ENCODE measurements at regions not wholly inside any gene's neighbourhood (a gene's known extent, or its start where the extent isn't known, plus 50 kb on each side); places are given as distances from the start of the nearest gene placed in this dataset.

DNA sequence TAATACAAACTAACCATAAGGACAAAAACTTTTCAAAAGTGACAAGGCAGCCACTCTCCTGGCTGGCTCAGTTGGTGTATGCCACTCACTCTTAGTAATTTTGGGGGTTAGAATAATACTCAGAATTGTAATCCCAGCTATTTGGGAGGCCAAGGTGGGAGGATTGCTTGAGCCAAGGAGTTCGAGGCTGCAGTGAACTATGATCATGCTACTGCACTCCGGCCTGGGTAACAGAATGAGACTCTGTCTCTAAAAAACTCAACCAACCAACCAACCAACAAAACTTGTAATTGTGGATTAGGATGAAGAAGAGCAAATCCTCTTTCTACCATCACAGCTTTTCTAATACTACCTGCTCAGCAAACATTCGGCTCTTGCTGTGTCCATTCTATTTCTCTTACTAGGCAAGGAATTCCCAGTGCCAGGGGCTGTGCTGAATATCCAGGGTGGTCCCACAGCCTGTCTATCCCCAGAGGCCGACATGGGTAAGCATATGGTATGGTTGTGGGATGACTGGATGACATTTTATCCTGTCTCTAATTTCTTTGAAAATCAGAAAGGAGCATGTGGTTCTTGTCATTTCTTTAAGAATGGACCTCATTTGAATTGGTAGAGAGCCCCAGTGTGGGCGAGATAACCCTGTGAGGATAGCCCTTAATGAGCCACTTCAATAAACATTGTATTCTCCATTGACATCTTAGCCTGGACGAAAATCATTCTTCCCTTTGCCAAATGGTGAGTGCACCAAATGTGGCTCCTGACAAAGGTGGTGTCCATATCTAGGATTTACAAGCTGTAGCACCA is 220.1 kb downstream of the MYCN start:
- DNase-seq: no peak

DNA sequence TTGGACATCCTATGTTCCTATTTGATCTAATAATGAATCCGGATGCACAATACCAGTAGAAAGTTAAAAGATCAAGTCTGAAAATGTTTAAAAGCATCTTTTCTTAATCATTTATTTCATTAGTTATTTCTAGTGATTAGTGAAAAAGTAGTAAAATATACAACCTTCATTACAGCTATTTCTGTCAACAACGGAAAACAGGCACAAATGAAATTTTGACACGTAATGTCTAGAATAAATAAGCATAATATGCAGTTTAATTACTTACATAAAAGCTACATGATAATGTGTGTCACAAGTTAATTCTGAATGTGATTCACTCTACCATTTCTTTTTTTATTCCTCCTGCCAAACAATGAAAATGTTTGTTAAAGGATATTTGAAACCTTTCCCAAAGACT is 216.1 kb downstream of the MYCN start:
- no peak for DNase-seq

DNA sequence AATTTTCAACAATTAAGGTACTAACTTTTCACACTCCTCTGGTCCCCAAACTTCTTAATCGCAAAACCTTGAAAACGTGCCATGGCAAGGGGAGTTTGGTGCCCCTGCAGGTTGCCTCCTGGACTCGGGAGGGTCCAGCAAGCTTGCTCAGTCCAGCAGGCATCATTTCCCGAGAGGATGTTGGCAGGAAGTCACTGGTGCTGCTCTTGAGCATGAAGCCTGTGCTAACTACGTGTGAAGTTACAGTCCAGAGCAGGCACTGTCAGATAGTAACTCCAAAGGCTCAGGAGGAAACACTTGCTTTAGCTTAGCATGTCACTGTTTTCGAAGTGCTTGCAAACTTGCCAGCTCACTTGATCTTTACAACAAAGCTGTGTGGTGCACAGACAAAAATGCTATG is 215.4 kb downstream of the MYCN start:
- no peak for DNase-seq

DNA sequence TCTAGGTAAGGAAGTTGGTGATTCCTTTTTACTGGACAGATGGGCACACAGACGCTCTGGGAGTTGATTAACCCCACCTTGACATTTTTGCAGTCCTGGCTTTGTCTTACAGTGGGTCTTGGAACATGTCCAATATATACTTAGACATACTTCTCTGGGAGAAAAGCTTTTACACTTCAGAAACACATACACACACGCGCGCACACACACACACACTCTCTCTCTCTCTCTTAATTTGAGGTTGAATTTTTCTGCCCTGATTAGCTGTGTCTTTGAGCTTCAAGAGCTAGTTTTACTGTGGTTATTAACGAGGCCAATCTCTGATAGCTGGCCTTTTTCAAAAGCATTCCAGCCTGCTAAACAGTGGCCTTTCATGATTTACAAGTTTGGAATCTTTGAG is 215.0 kb downstream of the MYCN start:
- no peak for DNase-seq

DNA sequence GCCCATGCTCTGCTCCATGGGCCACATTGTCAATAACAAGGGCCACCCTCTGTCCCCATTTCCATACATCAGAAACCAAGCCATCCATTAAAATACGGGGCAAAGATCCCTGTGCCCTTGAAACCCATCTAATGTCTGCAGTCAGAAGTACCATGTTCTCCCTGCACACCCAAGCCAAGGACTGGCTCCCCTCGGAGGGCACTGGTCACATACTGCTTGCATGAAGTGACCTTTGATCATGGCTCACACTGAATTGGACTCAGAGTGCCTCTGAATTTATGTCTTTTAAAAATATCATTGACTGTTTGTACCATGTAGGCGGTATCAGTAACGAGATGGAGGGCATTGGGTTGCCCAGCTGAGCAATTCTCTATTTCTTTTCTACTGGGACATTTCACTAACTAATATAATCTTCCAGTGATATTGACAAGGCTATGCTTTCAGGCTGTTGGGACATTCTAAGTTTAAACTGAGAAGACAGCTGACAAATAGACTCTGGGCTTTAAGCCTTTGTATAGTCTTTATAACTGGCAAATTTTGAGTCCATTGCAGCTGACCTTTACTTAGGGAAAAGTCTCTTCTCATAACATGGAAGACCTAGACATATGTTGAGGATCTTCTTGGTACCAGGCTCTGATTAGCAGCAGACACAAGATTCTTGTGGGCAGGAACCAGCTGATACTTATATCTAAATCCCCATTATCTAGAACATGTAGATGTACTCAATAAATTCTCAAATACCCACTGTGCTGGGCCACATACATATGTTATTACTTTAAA is 214.3 kb downstream of the MYCN start:
- DNase-seq: no peak

DNA sequence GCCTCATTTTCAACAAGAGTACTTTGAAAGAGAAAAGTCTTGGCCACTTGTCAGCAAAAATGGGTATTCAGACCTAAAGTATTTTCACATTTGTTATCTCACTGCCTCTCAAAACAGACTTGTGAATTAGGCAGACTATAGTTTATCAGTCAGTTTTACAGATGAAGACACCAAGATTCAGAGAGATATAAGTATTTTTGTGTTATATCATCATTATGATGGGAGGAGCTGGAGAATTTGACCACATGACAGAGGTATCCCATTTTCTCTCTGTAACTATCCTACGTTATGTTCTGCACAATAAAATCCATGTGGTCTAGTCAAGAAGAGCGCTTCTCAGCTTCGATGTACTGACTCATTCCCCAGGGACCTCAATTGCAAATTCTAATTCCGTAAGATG is 213.7 kb downstream of the MYCN start:
- DNase-seq: no peak

DNA sequence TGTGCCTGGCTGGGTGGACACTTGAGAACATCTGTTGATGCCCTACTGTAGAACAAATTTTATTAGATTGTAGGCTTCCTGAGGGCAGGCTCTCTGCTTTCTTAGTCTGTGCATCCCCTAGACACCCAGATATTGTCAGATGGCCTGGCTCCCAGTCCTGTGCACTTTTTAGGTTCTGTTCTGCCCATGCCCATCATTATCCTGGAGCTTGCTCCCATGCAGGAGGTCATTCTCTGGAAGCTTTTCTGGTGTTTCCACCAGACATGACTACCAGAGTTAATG is 213.3 kb downstream of the MYCN start:
- no peak for DNase-seq

DNA sequence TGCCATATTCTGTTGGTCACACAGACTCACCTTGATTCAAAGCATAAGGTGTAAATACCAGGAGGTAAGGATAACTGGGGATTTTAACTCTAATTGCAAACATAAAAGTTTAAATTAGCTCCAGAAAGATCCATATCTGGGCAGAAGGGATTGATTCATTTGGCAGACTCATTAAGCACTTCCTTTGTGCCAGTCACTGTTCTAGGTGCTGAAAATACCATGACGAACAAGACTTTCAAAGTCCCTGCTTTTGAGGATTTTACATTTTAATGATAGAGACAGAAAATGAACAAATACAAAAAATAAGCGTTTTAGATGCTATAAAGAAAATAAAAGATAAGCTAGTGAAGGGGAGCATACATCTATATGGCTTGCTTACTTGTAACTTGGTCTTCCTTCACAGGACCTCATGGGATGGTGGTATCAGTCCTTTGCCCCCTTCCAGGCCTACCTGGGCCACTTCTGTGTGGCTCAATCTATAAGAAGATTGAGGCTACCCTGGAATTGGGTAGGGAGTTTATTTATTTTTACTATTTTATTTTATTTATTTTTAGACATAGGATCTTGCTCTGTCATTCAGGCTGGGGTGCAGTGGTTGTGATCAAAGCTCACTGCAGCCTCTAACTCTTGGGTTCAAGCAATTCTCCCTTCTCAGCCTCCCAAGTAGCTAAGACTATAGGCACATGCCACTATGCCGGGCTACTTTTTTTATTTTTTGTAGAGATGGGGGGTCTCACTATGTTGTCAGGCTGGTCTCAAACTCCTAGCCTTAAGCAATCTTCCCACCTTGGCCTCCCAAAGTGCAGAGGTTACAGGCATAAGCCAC is 212.8 kb downstream of the MYCN start:
- DNase-seq: no peak

DNA sequence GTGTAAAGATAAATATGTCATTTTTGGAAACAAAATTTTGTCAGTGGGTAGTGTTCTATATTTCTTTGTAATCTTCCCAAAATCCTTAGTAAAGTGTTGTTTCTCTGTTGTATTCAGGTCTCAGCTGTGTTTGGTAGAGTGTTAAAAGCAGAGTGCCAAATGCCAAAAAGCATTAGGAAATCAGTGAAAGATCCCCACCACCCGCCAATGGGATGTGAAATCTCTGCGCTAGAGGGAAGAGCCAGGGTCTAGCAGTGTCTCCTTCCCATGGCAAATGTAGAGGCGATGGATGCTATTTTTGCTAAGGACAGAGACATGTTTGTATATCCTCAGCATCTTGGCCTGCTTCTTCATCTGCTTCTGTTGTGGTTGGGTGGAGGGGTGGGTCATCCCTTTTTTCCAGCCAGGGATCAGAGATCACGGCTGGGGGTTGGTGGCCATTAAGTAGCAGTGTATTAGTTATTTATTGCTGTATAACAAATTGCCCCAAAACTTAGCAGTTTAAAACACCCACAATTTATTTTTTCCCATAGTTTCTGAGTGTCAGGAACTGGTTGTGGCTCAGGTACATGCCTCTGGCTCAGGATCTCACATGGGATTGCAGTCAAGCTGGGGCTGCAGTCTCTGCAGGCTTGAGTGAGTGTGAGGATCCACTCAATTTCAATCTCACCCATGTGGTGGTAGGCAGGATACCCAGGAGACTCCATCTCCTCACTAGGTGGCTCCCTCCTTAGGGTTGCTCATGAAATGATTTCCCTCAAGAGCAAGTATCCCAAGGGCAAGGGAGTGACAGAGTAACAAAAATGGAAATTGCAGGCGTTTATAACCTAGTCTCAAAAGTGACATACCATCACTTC is 211.9 kb downstream of the MYCN start:
- no peak for DNase-seq

DNA sequence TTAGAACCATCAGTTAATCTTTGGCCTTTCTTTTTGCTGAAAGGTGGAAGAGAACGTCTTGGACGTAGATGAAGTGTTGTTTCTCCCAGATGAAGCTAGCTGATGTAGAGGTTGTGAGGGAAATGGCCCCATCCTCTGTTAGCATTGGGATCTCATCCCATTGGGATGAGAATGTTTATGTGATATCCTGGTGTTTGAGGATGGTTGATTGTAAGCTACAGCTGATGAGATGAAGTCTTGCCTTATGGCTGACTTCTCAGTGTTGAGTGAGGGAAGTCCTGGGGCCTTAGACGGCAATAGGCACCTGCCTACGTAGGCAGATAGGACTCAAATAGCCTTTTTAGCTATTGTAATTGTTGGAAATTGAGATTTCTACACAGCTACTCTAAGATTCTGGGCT is 211.3 kb downstream of the MYCN start:
- DNase-seq: no peak

DNA sequence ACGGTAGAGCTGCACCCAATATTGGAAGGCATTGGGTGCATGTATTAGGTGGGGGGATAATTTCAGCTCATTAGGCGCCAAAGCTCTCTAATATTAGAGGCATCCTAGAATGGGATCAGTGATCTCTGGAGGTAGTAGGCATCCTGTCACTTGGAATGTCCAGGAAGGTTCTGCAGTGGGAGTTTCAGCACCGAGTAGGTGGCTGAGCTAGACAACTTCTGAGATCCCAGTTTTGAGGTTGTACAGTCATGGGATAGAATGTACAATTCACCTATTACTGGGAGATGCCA is 210.9 kb downstream of the MYCN start:
- DNase-seq: no peak

DNA sequence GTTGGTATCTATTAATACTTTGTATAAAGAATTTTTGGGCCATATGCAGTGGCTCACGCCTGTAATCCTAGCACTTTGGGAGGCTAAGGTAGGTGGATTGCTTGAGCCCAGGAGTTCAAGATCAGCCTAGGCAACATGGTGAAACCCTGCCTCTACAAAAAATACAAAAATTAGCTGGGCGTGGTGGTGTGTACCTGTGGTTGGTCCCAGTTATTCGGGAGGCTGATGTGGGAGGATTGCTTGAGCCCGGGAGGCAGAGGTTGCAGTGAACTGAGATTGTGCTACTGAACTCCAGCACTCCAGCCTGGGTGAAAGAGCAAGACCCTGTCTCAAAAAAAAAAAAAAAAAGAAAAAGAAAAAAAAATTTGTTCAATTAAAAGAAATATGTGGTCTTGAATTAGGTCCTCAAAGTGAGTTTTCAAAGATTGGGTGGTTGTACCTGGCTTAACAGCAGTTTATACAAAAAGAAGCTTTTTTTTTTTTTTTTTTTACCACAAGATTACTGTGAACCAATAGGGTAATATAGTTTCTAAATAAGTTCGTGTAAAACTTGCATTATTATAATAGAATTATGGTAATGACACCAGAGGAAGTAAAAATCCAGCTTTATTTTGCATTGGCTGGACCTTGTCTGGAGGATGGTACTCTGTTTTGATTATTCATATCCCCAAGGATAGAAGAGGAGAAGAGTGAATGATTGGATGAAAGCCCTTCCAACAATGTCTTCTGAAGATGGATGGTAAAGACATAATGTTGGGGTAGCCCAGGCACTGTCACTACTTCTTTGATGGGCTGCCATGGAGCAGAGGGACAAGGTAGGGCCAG is 210.3 kb downstream of the MYCN start:
- no peak for DNase-seq

DNA sequence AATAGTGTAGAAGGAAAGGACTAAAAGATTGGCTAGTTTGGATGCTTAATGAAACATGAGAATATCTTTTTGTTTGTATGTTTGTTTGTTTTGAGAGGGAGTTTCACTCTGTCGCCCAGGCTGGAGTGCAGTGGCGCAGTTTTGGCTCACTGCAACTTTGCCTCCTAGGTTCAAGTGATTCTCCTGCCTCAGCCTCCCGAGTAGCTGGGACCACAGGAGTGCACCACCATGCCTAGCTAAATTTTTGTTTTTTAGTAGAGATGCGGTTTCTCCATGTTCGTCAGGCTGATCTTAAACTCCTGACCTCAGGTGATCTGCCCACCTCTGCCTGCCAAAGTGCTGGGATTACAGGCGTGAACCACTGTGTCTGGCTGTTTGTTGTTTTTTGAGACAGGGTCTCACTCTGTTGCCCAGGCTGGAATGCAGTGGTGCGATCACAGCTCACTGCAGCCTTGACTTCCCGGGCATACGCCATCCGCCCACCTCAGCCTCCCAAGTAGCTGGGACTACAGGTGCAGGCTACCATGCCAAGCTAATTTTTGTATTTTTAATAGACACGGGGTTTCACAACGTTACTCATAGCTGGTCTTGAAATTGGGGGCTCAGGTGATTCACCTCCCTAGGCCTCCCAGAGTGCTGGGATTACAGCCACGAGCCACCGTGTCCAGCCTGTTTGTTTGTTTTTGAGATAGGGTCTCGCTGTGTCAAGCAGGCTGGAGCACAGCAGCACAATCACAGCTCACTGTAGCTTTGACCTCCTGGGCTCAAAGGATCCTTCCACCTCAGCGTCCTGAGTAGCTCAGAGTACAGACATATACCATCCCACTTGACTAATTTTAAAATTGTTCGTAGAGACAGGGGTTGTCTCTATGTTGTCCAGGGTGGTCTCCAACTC is 209.2 kb downstream of the MYCN start:
- no peak for DNase-seq

DNA sequence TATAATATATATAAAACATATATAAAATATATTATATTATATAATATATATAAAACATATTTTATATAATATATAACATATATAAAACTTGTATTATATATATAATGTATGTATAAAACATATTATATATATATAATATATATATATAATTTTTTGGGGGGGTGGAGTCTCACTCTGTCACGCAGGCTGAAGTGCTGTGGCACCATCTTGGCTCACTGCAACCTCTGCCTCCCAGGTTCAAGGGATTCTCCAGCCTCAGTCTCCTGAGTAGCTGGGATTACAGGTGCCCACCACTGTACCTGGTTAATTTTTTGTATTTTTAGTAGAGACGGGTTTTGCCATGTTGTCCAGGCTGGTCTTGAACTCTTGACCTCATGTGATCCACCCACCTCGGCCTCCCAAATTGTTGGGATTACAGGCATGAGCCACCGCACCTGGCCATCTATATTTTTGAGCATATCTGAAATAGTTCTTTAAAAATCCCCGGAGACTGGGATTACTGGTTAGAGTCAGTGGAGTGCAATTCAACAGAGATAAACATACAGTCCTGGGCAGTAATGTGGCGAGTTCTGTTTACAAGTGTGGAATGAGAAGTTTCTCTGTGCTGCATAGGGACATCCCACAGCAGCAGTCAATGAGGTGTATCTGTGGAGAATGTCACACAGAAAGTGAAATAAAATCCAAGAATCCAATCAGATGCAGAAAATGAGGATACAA is 208.4 kb downstream of the MYCN start:
- DNase-seq: no peak

DNA sequence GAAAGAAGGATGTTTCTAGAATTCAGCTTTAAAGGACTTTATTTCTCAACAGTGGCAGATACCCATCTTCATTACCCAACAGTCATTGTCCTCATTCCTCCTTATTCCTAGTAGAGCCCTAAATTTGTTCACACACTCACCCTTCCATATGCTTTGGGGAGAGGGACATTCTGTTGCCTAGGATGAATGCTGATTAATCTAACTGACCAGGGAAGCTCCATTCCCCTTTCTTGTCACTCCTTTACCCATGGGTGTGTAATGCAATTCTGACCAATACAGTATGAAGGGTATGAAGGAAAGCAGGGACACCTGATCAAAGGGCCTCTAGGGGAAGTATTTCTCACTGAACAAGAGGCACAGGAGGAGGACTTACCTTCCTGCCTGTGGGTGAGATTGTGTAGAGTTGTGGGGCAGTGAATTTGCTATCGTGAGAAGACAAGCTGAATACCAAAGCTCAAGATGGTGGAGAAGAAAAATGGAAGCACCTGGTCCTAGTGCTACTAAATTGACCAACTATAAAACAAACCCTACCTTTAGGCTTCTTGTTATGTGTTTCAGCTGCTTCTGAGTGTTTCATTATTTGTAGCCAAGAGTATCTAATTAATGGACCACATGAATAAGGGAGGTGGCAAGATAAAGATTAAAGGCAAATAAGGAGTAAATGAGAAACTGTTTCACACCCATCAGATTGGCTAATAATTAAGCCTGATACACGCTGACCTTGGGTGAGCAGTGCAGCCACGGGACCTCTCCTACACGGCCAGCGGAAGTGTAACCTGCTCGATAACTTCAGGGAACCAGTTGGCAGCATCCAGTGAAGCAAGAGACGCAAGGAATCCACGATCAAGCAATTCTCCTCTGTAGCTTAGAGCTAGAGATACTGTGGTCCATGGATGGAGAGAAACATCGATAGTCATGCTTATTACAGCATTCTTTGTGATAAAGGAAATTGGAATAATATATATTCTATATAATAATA is 202.3 kb downstream of the MYCN start:
- no peak for DNase-seq

DNA sequence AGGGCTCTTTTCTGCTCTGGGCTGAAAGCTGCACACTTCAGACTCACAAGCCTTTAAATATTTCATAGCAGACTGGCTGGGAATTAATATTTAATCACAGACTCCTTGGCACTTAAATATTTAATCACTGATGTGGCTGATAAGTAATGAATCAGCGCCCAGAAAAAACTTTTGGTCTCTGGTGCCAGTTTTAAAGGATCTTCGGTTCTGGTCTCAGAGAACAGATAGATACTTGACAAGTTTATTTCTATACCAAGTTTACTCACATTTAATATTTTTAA is 201.2 kb downstream of the MYCN start:
- no peak for DNase-seq

DNA sequence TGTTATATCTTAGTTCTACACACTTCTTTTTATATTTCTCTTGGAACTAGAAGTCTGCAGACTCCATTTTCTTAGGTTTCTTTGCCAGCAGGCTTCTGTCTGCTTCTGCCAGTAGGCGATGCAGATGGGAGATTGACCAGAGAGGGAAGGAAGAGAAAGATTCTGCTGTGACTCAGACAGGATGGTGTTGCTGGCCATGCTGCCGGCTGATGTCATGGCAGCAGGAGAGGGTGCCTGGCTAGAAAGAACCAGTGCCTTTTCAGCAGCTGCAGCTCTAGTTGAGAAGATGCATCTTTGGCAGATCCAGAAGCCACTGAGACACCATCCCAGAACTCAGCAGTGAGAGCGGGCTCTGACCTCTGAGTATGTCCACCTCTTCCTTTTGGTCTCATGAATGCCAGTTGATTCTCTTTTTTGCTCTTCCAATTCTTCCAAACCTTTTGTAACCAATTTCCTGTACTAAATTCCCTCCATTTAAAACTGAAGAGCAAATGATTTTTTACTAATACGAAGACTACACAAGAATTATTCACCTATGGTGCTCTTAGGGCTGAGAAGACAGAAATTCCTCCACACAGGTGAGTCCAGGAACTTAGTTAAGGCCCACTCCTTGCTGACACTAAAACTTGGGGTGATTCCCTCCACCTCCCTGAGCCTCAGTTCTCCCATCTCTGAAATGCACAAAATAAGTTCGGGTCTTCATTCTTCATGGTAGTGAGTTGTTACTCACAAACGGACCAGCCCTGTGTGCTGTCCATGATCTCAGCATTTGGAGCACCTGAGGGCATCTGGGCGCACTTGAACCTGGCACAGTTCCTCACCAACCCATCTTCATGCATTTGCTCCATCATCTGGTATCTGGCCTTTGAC is 200.7 kb downstream of the MYCN start:
- DNase-seq: no peak
